D721Med (cell line): ENCODE measurements at regions not wholly inside any gene's neighbourhood (a gene's known extent, or its start where the extent isn't known, plus 50 kb on each side); places are given as distances from the start of the nearest gene placed in this dataset.

Experiments used
- DNase-seq: peaks from one replicate; pipeline ENCODE4 v3.0.0; 2011; ENCODE audit warnings: low spot score; ENCODE audit not compliant: insufficient read length
- FAIRE-seq: peaks from 2 replicates; lab custom pipeline; 2011; peaks lifted over from hg19 to GRCh38; lab: Jason Lieb, UNC
- TF ChIP-seq, protein P1 (sequence below): IDR thresholded peaks from 2 replicates; pipeline ENCODE4 v1.5.1; 2012; ENCODE audit warnings: mild to moderate bottlenecking, control low read depth; ENCODE audit not compliant: insufficient read depth; ENCODE audit errors: missing control alignments

DNA sequence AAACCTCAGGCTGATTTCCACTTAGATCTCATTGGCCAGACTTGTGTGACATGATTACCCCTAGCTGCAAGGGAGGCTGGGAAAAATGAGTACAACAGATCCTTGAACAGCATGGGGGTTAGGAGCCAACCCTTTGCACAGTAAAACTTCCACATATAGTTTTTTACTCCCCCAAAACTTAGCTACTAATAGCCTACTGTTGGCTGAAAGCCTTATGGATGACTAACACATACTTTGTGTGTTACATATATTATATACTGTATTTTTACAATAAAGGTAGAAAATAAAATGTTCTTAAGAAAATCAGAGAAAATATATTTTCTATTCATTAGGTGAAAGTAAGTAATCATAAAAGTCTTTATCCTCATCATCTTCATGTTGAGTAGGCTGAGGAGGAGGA is 217.4 kb downstream of the NMUR2 start:
- no peak for DNase-seq
- no peak for FAIRE-seq
- TF ChIP-seq, protein P1, sequence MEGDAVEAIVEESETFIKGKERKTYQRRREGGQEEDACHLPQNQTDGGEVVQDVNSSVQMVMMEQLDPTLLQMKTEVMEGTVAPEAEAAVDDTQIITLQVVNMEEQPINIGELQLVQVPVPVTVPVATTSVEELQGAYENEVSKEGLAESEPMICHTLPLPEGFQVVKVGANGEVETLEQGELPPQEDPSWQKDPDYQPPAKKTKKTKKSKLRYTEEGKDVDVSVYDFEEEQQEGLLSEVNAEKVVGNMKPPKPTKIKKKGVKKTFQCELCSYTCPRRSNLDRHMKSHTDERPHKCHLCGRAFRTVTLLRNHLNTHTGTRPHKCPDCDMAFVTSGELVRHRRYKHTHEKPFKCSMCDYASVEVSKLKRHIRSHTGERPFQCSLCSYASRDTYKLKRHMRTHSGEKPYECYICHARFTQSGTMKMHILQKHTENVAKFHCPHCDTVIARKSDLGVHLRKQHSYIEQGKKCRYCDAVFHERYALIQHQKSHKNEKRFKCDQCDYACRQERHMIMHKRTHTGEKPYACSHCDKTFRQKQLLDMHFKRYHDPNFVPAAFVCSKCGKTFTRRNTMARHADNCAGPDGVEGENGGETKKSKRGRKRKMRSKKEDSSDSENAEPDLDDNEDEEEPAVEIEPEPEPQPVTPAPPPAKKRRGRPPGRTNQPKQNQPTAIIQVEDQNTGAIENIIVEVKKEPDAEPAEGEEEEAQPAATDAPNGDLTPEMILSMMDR = no peak

DNA sequence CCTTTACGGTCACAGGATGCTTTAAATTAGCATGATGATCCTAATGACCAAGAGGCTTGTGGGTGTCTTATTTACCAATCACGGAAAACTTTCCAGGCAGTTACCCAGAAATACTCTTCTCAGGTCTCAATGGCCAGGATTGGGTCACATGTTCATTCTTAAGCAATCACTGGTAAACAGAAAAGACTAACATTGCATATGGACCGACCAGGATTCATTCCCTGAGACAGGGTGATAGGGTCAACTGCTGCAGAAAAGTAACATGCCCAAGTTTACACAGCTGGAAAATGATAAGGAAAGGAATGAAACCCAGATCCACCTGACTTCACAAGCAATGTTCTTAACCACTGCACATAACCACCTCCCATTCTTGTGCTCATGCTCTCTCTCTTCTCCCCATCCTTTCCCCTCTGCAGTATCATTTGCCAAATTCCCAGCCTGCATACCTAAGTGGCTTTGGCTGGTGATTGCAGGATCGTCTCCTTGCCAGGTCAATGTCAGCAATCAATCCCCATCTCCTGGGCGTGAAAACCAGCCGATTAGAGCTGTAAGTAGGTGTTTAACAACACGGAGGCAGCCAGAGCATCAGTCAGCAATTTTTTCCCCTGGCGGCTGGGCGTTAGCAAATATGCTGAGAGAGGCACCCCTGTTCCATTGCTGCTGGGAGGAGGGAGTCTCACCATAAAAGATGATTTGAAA is 219.4 kb downstream of the NMUR2 start:
- no peak for FAIRE-seq
- TF ChIP-seq, protein P1 = no peak
- DNase-seq = no peak

DNA sequence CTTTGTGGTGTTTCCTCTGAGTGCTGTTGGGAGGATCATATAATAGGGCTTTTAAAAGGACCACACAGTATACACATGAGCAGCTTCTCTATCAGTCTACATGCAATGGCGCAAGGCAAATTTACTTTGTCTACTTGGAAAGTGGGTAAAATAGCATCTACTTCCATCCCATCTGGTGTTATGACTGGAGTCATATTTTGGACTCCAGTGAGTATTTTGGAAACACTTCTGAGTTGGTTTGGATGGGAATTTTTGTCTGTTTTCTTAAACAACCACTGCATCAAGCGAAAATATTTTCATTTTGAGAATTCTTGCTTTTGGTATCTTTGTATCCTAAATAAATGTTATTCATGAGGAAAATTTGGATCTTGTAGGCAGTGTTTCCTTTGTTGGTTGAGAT is 220.8 kb downstream of the NMUR2 start:
- TF ChIP-seq, protein P1 = no peak
- FAIRE-seq (no peak), DNase-seq (no peak)

DNA sequence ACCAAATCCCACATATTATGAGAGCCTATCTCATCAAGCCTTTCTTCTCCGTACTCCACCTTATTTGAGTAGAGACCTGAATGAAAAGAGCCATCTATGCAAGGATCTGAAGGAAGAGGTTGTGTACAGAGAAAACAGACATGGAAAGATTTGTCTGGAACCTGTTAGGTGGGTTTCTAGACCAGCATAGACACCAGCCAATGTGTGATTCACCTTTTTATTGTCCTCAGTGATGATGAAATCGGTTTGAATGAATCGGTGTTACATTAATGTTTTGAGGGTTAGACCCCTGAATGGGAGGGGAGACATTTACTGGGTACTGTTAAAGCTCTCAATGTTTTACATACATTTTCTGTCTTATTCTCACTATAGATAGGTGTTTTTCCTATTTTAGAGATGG is 223.6 kb downstream of the NMUR2 start:
- DNase-seq (no peak), FAIRE-seq (no peak)
- TF ChIP-seq, protein P1 = no peak

DNA sequence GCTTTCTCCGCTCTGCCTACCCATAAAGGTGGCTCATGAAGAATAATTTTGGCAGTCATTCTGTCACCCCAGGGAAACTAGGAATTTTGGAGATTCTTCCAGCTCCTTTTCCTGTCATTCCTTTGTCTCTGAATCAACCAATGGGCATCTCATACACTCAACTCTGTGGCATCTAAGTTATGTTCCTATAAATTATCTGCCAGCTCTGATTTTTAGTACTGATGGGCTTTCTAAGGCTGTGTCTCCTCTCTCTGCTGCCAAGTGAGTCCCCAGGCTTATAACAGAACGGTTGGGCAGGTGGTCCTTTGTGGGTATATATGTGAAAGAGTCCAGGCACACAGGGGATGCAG is 226.8 kb downstream of the NMUR2 start:
- TF ChIP-seq, protein P1 = no peak

DNA sequence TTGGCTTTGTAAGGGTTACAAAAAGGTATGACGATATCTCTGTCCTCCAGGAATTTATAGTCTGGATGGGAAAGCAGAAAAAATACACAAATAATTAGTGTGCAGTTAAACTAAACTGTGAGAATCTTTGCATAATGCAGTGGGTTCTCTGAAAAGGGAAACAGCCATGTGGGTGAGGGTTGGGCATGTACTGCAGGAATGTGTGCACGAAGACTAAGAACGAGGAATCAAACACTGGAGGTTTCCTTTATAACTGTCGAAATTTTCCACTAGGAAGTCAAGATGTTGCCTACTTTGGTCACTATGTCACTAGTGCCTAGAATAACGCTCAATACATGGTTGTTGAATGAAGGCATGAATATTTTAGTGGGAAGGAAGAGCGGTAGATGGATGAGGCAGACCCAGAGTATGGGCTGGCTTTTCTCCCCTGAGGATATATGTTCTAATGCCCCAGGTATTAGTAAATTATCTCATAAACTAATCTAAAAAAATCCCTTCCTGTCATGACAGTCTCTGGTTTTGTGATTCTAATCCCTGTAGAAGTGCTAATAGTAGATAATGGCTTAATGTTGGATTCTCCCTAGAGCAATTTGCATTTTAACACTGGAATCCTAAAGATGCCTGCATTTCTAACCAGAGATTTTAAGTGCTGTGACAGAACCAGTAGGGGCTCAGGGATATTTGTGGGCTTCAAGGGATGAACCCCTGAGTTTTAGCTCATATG is 227.3 kb downstream of the NMUR2 start:
- TF ChIP-seq, protein P1 = no peak
- DNase-seq = no peak
- FAIRE-seq = no peak

More for the DNA sequence above, 226.8 kb downstream of the NMUR2 start:
- no peak for FAIRE-seq
- no peak for DNase-seq

DNA sequence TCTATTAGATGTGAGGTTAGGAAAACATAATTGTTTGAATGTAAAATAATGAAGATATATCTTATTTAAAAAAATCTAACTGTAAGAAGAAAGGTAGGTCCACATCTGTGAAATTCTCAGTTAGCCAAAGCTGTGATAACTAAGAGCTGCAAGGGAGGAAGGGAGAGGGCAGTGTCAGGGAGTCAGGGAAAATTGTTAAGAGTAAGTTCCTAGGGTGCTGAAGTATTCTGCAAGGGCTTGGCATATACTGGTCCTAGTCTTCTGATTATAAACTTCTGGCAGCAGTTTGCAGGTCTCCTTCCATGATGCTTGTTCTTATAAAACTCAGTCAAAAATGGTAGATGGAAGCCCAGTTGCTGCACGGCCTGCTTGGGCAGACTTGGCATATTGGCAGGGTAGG is 233.2 kb downstream of the NMUR2 start:
- TF ChIP-seq, protein P1 = no peak
- FAIRE-seq = no peak
- DNase-seq = no peak
